Transverse colon (tissue), 4 donors: ENCODE measurements at regions not wholly inside any gene's neighbourhood (a gene's known extent, or its start where the extent isn't known, plus 50 kb on each side); places are given as distances from the start of the nearest gene placed in this dataset.

ENCODE experiments used
- POLR2A ChIP-seq: fragments of 450-650 bp; IDR thresholded peaks from one replicate; pipeline ENCODE4 v1.6.1; 2016; ENCODE audit warnings: antibody characterized with exemption, mild to moderate bottlenecking, moderate library complexity
- POLR2AphosphoS5 ChIP-seq, 3 donors: sonication (generic); formaldehyde crosslinking; IDR thresholded peaks; one replicate each; pipeline ENCODE4 v1.6.1; 2016; ENCODE audit warnings: antibody characterized with exemption in 3 of 3
- TF ChIP-seq, protein P1 (sequence below), 5 experiments: fragments of 200-600 bp in 3 of 5; fragments of 450-650 bp in 2 of 5; sonication (generic) in 3 of 5; IDR thresholded peaks; 1 replicate in 2 of 5; 2 replicates in 3 of 5; pipeline ENCODE4 v1.5.1; 2016 to 2017; ENCODE audit warnings: antibody characterized with exemption in 5 of 5, inconsistent platforms in 3 of 5, mild to moderate bottlenecking in 2 of 5, moderate library complexity in 1 of 5

GRCh38 chr4:148874331-148874730 is 432.1 kb upstream of the NR3C2 start:
- TF ChIP-seq POLR2A (no peak), POLR2AphosphoS5 (IDR thresholded peaks at IDR 0.05) (no peak)
- TF ChIP-seq, protein P1, sequence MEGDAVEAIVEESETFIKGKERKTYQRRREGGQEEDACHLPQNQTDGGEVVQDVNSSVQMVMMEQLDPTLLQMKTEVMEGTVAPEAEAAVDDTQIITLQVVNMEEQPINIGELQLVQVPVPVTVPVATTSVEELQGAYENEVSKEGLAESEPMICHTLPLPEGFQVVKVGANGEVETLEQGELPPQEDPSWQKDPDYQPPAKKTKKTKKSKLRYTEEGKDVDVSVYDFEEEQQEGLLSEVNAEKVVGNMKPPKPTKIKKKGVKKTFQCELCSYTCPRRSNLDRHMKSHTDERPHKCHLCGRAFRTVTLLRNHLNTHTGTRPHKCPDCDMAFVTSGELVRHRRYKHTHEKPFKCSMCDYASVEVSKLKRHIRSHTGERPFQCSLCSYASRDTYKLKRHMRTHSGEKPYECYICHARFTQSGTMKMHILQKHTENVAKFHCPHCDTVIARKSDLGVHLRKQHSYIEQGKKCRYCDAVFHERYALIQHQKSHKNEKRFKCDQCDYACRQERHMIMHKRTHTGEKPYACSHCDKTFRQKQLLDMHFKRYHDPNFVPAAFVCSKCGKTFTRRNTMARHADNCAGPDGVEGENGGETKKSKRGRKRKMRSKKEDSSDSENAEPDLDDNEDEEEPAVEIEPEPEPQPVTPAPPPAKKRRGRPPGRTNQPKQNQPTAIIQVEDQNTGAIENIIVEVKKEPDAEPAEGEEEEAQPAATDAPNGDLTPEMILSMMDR (IDR thresholded peaks at IDR 0.05), result peak in 2 of 5 experiments; percentile 11 to 13
